Fibroblast of pulmonary artery (primary cell): ENCODE measurements at regions not wholly inside any gene's neighbourhood (a gene's known extent, or its start where the extent isn't known, plus 50 kb on each side); places are given as distances from the start of the nearest gene placed in this dataset.
A peak's percentile ranks its signal among the peaks of the same experiment; 100 is the strongest.

Experiments used
- DNase-seq: peaks from one replicate; pipeline ENCODE4 v3.0.0-alpha.2; 2010; ENCODE audit warnings: low read depth
- H3K4me3 ChIP-seq: replicated peaks from 2 replicates; pipeline ENCODE4 v1.5.1; 2011; ENCODE audit warnings: low read depth, mild to moderate bottlenecking, control low read depth, low read length, moderate library complexity
- CTCF ChIP-seq: IDR thresholded peaks from 2 replicates; pipeline ENCODE4 v1.5.1; 2011; ENCODE audit warnings: mild to moderate bottlenecking, control low read depth, low read length, inconsistent platforms; ENCODE audit errors: missing control alignments

GRCh38 chr10:33390046-33390445 is 55.6 kb upstream of the NRP1 start:
- H3K4me3 ChIP-seq: no peak overlapping the region
- TF ChIP-seq CTCF: no peak
- DNase-seq: peak; percentile 18

- no peak for DNase-seq
- no peak overlapping the region for H3K4me3 ChIP-seq
- TF ChIP-seq CTCF: no peak
Observed at GRCh38 chr10:33388785-33389184, 54.3 kb upstream of the NRP1 start.

GRCh38 chr10:33388382-33388781 is 53.9 kb upstream of the NRP1 start:
- no peak overlapping the region for H3K4me3 ChIP-seq
- TF ChIP-seq CTCF: no peak

GRCh38 chr10:33387720-33388119 is 53.3 kb upstream of the NRP1 start:
- DNase-seq: no peak
- no peak for TF ChIP-seq CTCF
- no peak overlapping the region for H3K4me3 ChIP-seq

More at GRCh38 chr10:33388382-33388781, 53.9 kb upstream of the NRP1 start:
- no peak for DNase-seq

- peak; percentile 63 for DNase-seq
- TF ChIP-seq CTCF: no peak
- H3K4me3 ChIP-seq: no peak overlapping the region
Observed at GRCh38 chr10:33386926-33387325, 52.5 kb upstream of the NRP1 start.

GRCh38 chr10:33385686-33386085 is 51.2 kb upstream of the NRP1 start:
- DNase-seq: no peak
- H3K4me3 ChIP-seq: no peak overlapping the region
- no peak for TF ChIP-seq CTCF

GRCh38 chr10:33385015-33385414 is 50.5 kb upstream of the NRP1 start:
- H3K4me3 ChIP-seq: no peak overlapping the region
- DNase-seq: no peak
- TF ChIP-seq CTCF: no peak
